ENCODE measurements at regions not wholly inside any gene's neighbourhood (a gene's known extent, or its start where the extent isn't known, plus 50 kb on each side); places are given as distances from the start of the nearest gene placed in this dataset.

DNA sequence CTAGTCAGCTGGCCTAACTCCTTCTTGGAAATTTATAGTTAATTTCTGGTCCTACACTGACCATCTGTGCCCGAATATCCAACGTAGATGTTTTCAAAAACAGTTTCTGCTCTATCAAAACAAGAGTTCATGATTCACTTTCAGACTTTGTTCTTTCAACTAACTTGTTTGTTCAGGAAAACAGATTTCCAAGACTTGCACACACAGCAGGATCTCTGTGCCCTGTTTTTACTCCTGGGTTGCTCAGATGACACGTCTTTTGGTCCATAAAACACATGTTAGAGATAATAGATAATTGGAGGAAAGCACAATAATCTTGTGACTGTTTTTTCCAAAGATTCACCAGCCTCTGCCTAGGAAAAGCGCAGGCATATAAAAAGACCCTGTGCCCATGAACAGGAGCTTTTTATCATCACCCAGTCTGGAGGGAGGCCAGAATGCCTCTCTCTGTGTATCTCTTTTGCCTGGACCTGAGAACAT lies 218.0 kb downstream of the IRS2 start:
- intact Hi-C loops (cut with DNase I): no loop called here
- no peaks in the 10 kb centered on the region for H3K27me3 ChIP-seq
- no peak for TF ChIP-seq CTCF (IDR thresholded peaks at IDR 0.05)
- TF ChIP-seq EP300 (IDR thresholded peaks at IDR 0.05): no peak
- TF ChIP-seq POLR2A (IDR thresholded peaks at IDR 0.05): no peak
- peak in 1 of 5 donors; percentile 17 for DNase-seq
- H3K4me3 ChIP-seq: no peak overlapping the region
- H3K36me3 ChIP-seq: no peaks in the 10 kb centered on the region
- H3K27ac ChIP-seq: no peak overlapping the region
- H3K9me3 ChIP-seq: no peaks in the 10 kb centered on the region
- WGBS, 3 donors: 9 to 22% (median 12%) methylated on average over 4 of the region's 4 CpGs
- peaks cover 5% of the 10 kb centered on the region for H3K4me1 ChIP-seq (ENCODE audit: insufficient read depth)

- Histone ChIP-seq H3K9me3 (no peaks in the 10 kb centered on the region), H3K36me3 (no peaks in the 10 kb centered on the region), H3K4me3 (no peak overlapping the region), H3K27ac (no peak overlapping the region), H3K27me3 (no peaks in the 10 kb centered on the region), H3K4me1 (ENCODE audit: insufficient read depth) (peaks cover 5% of the 10 kb centered on the region)
- intact Hi-C loops (cut with DNase I): no loop called here
- 4 to 20% (median 6%) methylated on average over 2 of the region's 2 CpGs for WGBS, 3 donors
- TF ChIP-seq CTCF (IDR thresholded peaks at IDR 0.05): peak in 1 of 3 donors; percentile 27
- TF ChIP-seq POLR2A (IDR thresholded peaks at IDR 0.05): no peak
- no peak for DNase-seq
Observed at GRCh38 chr13:109567315-109567714, 219.1 kb downstream of the IRS2 start.

- no peaks in the 10 kb centered on the region for H3K9me3 ChIP-seq
- H3K4me1 ChIP-seq (ENCODE audit: insufficient read depth): peaks cover 5% of the 10 kb centered on the region
- intact Hi-C loops (cut with DNase I): no loop called here
- 94 to 96% (median 95%) methylated on average over 7 of the region's 7 CpGs for WGBS, 3 donors
- no peak overlapping the region for H3K4me3 ChIP-seq
- TF ChIP-seq EP300 (IDR thresholded peaks at IDR 0.05): no peak
- no peak for TF ChIP-seq POLR2A (IDR thresholded peaks at IDR 0.05)
- no peak for TF ChIP-seq CTCF (IDR thresholded peaks at IDR 0.05)
- no peaks in the 10 kb centered on the region for H3K36me3 ChIP-seq
- no peak overlapping the region for H3K27ac ChIP-seq
- no peak for DNase-seq
- H3K27me3 ChIP-seq: no peaks in the 10 kb centered on the region
Observed at GRCh38 chr13:109565877-109566276, 220.5 kb downstream of the IRS2 start.

DNA sequence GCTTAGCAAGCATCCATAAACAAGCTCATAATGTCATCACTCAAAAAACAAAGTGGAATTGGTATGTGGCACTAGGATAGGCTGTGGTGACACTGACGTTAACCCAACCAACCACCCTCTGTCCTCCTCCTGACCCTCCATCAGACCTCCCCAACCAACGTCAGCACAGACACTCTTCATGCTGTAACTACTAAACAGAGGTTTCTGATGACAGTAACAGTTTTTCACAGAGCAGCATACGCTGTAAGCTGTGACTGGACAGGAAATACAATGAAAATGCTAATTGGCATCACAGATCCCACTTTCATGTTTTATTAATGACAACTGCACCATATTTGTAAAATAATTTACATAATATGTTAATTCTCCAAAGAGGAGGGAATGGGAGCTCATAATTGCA lies 238.0 kb downstream of the IRS2 start:
- H3K27ac ChIP-seq: no peak overlapping the region
- no peak for DNase-seq
- H3K9me3 ChIP-seq: no peaks in the 10 kb centered on the region
- TF ChIP-seq EP300 (IDR thresholded peaks at IDR 0.05) (no peak), POLR2A (IDR thresholded peaks at IDR 0.05) (no peak), CTCF (IDR thresholded peaks at IDR 0.05) (no peak)
- H3K27me3 ChIP-seq: no peaks in the 10 kb centered on the region
- intact Hi-C loops (cut with DNase I): no loop called here
- no peaks in the 10 kb centered on the region for H3K4me1 ChIP-seq (ENCODE audit: insufficient read depth)
- 65 to 80% (median 70%) methylated on average over 3 of the region's 3 CpGs for WGBS, 3 donors
- no peaks in the 10 kb centered on the region for H3K36me3 ChIP-seq
- no peak overlapping the region for H3K4me3 ChIP-seq
